HepG2 (cell line): ENCODE measurements at regions not wholly inside any gene's neighbourhood (a gene's known extent, or its start where the extent isn't known, plus 50 kb on each side); places are given as distances from the start of the nearest gene placed in this dataset.

Experiments used
- CTCF ChIP-seq: sonication (generic); formaldehyde crosslinking; IDR thresholded peaks from 2 replicates; pipeline ENCODE4 v1.5.0; 2020; ENCODE audit warnings: mild to moderate bottlenecking, missing genetic modification reagents, moderate library complexity
- SUZ12 ChIP-seq: fragments of 150-350 bp; IDR thresholded peaks from 2 replicates; pipeline ENCODE4 v1.6.1; 2014; ENCODE audit warnings: low read depth, low read length
- ZFP37 ChIP-seq: sonication (generic); formaldehyde crosslinking; IDR thresholded peaks from 2 replicates; pipeline ENCODE4 v1.4.0; 2020; ENCODE audit warnings: missing genetic modification reagents, borderline replicate concordance
- ZNF317 ChIP-seq: sonication (generic); formaldehyde crosslinking; IDR thresholded peaks from 2 replicates; pipeline ENCODE4 v1.5.0; 2020; ENCODE audit warnings: mild to moderate bottlenecking, missing genetic modification reagents
- ZNF646 ChIP-seq: sonication (generic); formaldehyde crosslinking; IDR thresholded peaks from 2 replicates; pipeline ENCODE4 v1.9.0; 2021; ENCODE audit warnings: mild to moderate bottlenecking, missing genetic modification reagents
- ZNF747 ChIP-seq: sonication (generic); formaldehyde crosslinking; IDR thresholded peaks from 2 replicates; pipeline ENCODE4 v1.8.1; 2023; ENCODE audit warnings: missing genetic modification reagents, mild to moderate bottlenecking, borderline replicate concordance
- TF ChIP-seq, protein P1 (sequence below): sonication (generic); formaldehyde crosslinking; IDR thresholded peaks from 2 replicates; pipeline ENCODE4 v1.5.1; 2020; ENCODE audit warnings: missing genetic modification reagents, mild to moderate bottlenecking, borderline replicate concordance

- TF ChIP-seq SUZ12 (no peak), ZNF317 (no peak), ZNF646 (CRISPR knock-in tag) (no peak), ZFP37 (CRISPR knock-in tag) (no peak), ZNF747 (no peak), CTCF (CRISPR knock-in tag) (no peak)
- TF ChIP-seq, protein P1, sequence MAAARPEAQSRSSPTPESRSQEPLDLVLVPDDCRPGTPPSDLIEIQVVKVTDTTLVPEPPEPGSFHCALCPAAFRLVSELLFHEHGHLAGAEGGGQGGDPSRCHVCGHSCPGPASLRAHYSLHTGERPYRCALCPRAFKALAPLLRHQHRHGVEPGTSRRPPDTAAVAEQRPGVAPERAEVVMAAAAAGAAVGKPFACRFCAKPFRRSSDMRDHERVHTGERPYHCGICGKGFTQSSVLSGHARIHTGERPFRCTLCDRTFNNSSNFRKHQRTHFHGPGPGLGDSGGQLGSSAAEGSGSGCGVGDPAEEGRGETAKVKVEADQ (CRISPR knock-in tag): no peak
Measured at GRCh38 chr6:113050979-113051378, 703.8 kb downstream of the RFPL4B start.
